ENCODE measurements at regions not wholly inside any gene's neighbourhood (a gene's known extent, or its start where the extent isn't known, plus 50 kb on each side); places are given as distances from the start of the nearest gene placed in this dataset.

- TF ChIP-seq CTCF (IDR thresholded peaks at IDR 0.05) (no peak), POLR2A (IDR thresholded peaks at IDR 0.05) (no peak)
Observed at GRCh38 chr3:137944593-137944992, 65.4 kb upstream of the CLDN18 start.

All from uterus (tissue), 2 donors.